Coronary artery (tissue), 2 donors: ENCODE measurements at regions not wholly inside any gene's neighbourhood (a gene's known extent, or its start where the extent isn't known, plus 50 kb on each side); places are given as distances from the start of the nearest gene placed in this dataset.

Source experiments
- DNase-seq: peaks from one replicate; pipeline ENCODE4 v3.0.0-alpha.2; 2017; ENCODE audit warnings: low spot score
- H3K27ac ChIP-seq, 2 donors: fragments of 200-600 bp; sonication (generic); one replicate each; pipeline ENCODE4 v1.5.1; 2016 to 2019
- H3K4me3 ChIP-seq: fragments of 200-600 bp; sonication (generic); 2 replicates; pipeline ENCODE4 v1.5.1; 2016; ENCODE audit warnings: mild to moderate bottlenecking, moderate library complexity
- TF ChIP-seq, protein P1 (sequence below): fragments of 200-600 bp; sonication (generic); IDR thresholded peaks from one replicate; pipeline ENCODE4 v1.5.1; 2019; ENCODE audit warnings: antibody characterized with exemption

DNA sequence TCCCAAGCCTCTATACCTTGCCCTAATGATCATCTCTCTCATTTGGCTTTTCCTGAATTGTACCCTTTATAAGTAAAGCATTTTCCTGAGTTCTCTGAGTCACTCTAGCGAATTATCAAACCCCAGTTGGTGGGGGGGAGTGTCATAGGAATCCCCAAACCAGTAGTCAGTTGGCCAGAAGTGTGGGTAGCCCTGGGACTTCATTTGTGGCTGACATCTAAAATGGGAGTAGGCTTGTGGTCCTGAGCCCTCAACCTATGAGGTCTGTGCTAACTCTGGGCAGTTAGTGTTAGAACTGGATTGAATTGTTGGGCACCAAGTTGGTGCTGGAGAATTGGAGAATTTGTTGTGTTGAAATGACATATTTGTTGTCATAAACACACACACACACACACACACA is 91.3 kb downstream of the BBS10 start:
- no peak for DNase-seq
- no peak overlapping the region for H3K4me3 ChIP-seq
- no peak overlapping the region for H3K27ac ChIP-seq
- TF ChIP-seq, protein P1, sequence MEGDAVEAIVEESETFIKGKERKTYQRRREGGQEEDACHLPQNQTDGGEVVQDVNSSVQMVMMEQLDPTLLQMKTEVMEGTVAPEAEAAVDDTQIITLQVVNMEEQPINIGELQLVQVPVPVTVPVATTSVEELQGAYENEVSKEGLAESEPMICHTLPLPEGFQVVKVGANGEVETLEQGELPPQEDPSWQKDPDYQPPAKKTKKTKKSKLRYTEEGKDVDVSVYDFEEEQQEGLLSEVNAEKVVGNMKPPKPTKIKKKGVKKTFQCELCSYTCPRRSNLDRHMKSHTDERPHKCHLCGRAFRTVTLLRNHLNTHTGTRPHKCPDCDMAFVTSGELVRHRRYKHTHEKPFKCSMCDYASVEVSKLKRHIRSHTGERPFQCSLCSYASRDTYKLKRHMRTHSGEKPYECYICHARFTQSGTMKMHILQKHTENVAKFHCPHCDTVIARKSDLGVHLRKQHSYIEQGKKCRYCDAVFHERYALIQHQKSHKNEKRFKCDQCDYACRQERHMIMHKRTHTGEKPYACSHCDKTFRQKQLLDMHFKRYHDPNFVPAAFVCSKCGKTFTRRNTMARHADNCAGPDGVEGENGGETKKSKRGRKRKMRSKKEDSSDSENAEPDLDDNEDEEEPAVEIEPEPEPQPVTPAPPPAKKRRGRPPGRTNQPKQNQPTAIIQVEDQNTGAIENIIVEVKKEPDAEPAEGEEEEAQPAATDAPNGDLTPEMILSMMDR, result no peak

DNA sequence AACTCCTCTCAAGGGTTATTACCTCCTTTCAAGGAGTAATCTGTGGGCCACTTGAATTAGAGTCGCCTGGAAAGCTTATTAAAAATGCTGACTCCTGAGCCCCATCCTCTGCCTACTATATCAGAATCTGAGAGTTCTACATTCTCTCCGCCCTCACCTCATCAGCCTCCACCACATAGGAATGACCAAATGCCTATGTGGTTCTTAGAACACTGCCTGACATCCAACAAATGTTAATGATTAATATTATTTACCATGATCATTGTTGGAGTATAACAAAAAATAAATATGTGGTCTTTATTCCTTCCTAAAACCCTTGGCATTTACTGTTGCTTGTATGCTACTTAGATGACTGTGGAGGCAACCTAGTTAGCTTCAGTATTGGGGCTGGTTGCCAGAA is 91.9 kb downstream of the BBS10 start:
- H3K27ac ChIP-seq, result no peak overlapping the region
- TF ChIP-seq, protein P1, result no peak
- no peak overlapping the region for H3K4me3 ChIP-seq
- no peak for DNase-seq

DNA sequence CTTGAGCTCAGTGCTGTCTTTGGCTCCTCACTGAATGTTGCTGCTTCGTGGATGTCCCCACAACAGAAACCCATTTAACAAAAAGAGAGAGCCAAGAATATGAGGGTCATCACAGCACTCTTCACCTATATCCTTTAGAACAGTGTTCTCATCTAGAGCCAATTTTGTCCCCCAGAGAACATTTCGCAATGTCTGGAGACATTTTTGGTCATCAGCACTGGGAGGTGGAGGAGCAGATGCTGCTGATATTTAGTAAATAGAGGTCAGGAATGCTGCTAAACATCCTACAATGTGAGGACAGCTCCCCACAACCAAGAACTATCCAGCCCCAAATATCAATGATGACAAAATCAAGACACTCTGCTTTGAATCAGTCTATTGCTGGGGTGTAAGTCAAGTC is 92.5 kb downstream of the BBS10 start:
- Histone ChIP-seq H3K27ac (no peak overlapping the region), H3K4me3 (no peak overlapping the region)
- DNase-seq, result no peak
- TF ChIP-seq, protein P1, result no peak

DNA sequence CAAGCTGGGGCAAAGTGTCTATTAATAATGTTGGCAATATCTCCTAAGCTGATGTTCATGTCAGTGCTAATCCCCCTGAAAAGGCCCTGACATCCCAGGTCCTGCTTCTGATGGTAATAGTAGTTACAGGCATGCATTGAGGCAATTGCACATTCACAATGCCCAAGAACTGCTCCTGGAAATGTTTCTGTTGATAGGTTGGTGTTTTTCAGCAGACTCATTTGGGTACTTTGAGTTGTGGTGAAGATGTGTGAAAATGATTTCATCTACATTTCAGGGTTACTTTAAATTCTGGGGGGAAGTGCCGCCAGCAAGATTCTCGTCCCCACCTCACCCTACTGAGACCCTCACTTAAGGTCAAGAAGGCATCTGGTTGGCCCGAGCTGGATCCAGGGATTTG is 92.9 kb downstream of the BBS10 start:
- Histone ChIP-seq H3K4me3 (no peak overlapping the region), H3K27ac (no peak overlapping the region)
- TF ChIP-seq, protein P1, result no peak
- no peak for DNase-seq

DNA sequence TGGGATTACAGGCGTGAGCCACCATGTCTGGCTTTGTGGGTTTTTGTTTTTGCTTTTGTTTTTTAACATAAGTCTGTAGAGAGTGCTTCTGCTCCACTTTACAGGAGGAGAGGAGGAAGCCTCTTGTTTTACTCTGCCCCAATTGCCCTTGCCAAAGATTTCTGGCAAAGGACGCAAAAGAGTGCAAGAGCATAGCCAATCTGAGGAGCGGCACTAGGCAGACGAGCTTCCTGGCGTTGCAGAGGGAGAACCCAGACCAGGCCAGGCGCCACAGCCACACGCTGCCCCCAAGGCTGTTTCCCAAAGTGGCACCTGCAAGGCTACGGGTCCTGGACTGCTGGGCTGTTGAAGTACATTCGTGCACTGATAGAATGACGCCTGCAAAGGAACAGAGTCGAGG is 96.2 kb downstream of the BBS10 start:
- TF ChIP-seq, protein P1, result no peak
- DNase-seq, result no peak
- Histone ChIP-seq H3K4me3 (no peak overlapping the region), H3K27ac (no peak overlapping the region)

DNA sequence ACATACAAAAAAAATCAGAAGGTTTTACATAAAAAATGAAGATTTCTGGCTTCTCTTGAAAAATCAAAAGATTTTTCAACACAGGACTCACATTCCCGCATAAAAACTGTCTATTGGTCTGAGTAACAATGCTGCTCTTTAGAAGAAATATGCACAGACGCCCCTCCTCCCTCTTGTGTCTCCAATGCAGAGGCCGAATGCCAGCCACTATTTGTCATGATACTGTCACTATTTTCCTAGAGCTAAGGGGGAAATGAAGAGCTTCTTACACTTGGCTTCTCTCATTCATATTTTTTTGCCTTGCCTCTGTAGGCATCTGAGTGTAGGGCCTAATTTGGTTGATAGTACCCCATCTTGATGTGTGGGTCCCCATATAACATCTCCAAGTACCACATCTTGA is 98.0 kb downstream of the BBS10 start:
- no peak overlapping the region for H3K27ac ChIP-seq
- TF ChIP-seq, protein P1, result no peak
- no peak for DNase-seq
- no peak overlapping the region for H3K4me3 ChIP-seq

DNA sequence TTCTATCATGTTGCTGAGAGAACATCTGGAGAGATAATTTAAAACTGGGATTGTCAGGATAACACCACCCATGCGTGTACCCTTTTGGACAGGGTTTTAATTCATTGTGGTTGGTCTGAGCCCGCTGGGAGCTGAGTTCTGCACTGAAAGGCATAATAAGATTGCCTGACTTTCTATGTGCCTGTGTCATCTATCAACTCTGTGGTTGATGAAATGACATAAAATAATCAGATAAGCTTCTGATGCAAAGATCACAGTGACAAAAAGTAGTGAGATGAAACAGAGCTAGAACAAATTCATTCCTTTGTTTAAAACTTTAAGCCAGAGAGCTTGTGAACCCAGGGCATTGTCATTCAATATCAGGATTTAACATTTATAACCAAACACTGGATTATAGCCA is 98.7 kb downstream of the BBS10 start:
- Histone ChIP-seq H3K27ac (no peak overlapping the region), H3K4me3 (no peak overlapping the region)
- DNase-seq, result no peak
- TF ChIP-seq, protein P1, result no peak
